Tibial artery (tissue), 4 donors: ENCODE measurements at regions not wholly inside any gene's neighbourhood (a gene's known extent, or its start where the extent isn't known, plus 50 kb on each side); places are given as distances from the start of the nearest gene placed in this dataset.

Source experiments
- DNase-seq, 2 donors: peaks; one replicate each; pipeline ENCODE4 v3.0.0-alpha.2; 2019
- H3K27ac ChIP-seq, 2 donors: fragments of 200-600 bp; sonication (generic) in 1 of 2; 1 replicate in 1 of 2; 2 replicates in 1 of 2; pipeline ENCODE4 v1.5.1; 2018 to 2019; ENCODE audit warnings: mild to moderate bottlenecking in 1 of 2
- H3K27me3 ChIP-seq, 2 donors: fragments of 200-600 bp; sonication (generic) in 1 of 2; one replicate each; pipeline versions ENCODE4 v1.5.1 to v1.6.0; 2016 to 2019
- H3K36me3 ChIP-seq, 3 donors: fragments of 200-600 bp; sonication (generic) in 2 of 3; one replicate each; pipeline ENCODE4 v1.5.1; 2016 to 2019; ENCODE audit warnings: mild to moderate bottlenecking in 2 of 3
- H3K4me1 ChIP-seq, 4 donors: fragments of 200-600 bp; sonication (generic) in 2 of 4; 1 replicate in 3 of 4; 2 replicates in 1 of 4; pipeline ENCODE4 v1.5.1; 2016 to 2019
- H3K4me3 ChIP-seq, 2 donors: fragments of 200-600 bp; sonication (generic) in 1 of 2; 1 replicate in 1 of 2; 2 replicates in 1 of 2; pipeline ENCODE4 v1.5.1; 2018 to 2019; ENCODE audit warnings: mild to moderate bottlenecking in 2 of 2
- H3K9me3 ChIP-seq, 3 donors: fragments of 200-600 bp; sonication (generic) in 1 of 3; one replicate each; pipeline ENCODE4 v1.5.1; 2016 to 2019
- intact Hi-C: fragments of 100-400 bp; cut with DNase I; formaldehyde crosslinking; loops from one replicate; pipeline ENCODE4 v1.15.0; 2023; ENCODE audit warnings: low total_unique reads
- TF ChIP-seq, protein P1 (sequence below), 2 experiments: fragments of 200-600 bp in 1 of 2; fragments of 450-650 bp in 1 of 2; IDR thresholded peaks; one replicate each; pipeline ENCODE4 v1.5.1; 2017 to 2019; ENCODE audit warnings: antibody characterized with exemption in 2 of 2, mild to moderate bottlenecking in 1 of 2, moderate library complexity in 1 of 2

DNA sequence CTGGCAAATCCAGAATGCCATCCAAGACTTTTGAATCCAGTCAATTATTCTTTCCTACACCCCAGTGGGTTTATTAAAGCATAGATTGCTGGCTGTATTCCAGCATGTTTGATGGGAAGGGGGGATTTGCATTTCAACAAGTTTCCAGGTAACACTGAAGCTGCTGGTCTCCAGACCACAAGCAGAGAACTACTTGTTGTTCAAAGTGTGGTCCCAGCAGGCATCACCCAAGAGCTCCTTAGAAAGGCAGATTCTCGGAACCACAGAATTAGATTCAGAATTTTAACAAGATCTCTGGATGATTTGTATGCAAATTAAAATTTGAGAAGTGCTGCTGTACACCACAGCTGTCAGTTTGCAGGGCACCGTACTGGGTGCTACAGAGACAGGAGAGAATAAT is 216.3 kb upstream of the FAM78B start:
- no peak for DNase-seq
- no peaks in the 10 kb centered on the region for H3K4me1 ChIP-seq
- TF ChIP-seq, protein P1, sequence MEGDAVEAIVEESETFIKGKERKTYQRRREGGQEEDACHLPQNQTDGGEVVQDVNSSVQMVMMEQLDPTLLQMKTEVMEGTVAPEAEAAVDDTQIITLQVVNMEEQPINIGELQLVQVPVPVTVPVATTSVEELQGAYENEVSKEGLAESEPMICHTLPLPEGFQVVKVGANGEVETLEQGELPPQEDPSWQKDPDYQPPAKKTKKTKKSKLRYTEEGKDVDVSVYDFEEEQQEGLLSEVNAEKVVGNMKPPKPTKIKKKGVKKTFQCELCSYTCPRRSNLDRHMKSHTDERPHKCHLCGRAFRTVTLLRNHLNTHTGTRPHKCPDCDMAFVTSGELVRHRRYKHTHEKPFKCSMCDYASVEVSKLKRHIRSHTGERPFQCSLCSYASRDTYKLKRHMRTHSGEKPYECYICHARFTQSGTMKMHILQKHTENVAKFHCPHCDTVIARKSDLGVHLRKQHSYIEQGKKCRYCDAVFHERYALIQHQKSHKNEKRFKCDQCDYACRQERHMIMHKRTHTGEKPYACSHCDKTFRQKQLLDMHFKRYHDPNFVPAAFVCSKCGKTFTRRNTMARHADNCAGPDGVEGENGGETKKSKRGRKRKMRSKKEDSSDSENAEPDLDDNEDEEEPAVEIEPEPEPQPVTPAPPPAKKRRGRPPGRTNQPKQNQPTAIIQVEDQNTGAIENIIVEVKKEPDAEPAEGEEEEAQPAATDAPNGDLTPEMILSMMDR (IDR thresholded peaks at IDR 0.05): no peak
- H3K36me3 ChIP-seq: no peaks in the 10 kb centered on the region
- no peak overlapping the region for H3K27ac ChIP-seq
- H3K27me3 ChIP-seq: no peaks in the 10 kb centered on the region
- no peaks in the 10 kb centered on the region for H3K9me3 ChIP-seq
- H3K4me3 ChIP-seq: no peak overlapping the region
- intact Hi-C loops: no loop called here

GRCh38 chr1:166383635-166384346 is 217.0 kb upstream of the FAM78B start:
- intact Hi-C loops: no loop called here
- TF ChIP-seq, protein P1 (IDR thresholded peaks at IDR 0.05): no peak
- no peaks in the 10 kb centered on the region for H3K36me3 ChIP-seq
- DNase-seq: no peak
- H3K4me1 ChIP-seq: no peaks in the 10 kb centered on the region
- H3K27me3 ChIP-seq: no peaks in the 10 kb centered on the region
- H3K9me3 ChIP-seq: no peaks in the 10 kb centered on the region
- H3K27ac ChIP-seq: no peak overlapping the region
- H3K4me3 ChIP-seq: no peak overlapping the region

- intact Hi-C loops: no loop called here
- DNase-seq: no peak
- Histone ChIP-seq H3K4me3 (no peak overlapping the region), H3K4me1 (no peaks in the 10 kb centered on the region), H3K27me3 (no peaks in the 10 kb centered on the region), H3K36me3 (no peaks in the 10 kb centered on the region), H3K27ac (no peak overlapping the region), H3K9me3 (no peaks in the 10 kb centered on the region)
- TF ChIP-seq, protein P1 (IDR thresholded peaks at IDR 0.05): no peak
Observed at GRCh38 chr1:166384948-166385347, 218.1 kb upstream of the FAM78B start.

GRCh38 chr1:166390366-166391033 is 223.7 kb upstream of the FAM78B start:
- no peak for DNase-seq
- intact Hi-C loops: no loop called here
- Histone ChIP-seq H3K36me3 (no peaks in the 10 kb centered on the region), H3K9me3 (no peaks in the 10 kb centered on the region), H3K27ac (no peak overlapping the region), H3K4me3 (no peak overlapping the region), H3K4me1 (no peaks in the 10 kb centered on the region), H3K27me3 (no peaks in the 10 kb centered on the region)
- TF ChIP-seq, protein P1 (IDR thresholded peaks at IDR 0.05): no peak

DNA sequence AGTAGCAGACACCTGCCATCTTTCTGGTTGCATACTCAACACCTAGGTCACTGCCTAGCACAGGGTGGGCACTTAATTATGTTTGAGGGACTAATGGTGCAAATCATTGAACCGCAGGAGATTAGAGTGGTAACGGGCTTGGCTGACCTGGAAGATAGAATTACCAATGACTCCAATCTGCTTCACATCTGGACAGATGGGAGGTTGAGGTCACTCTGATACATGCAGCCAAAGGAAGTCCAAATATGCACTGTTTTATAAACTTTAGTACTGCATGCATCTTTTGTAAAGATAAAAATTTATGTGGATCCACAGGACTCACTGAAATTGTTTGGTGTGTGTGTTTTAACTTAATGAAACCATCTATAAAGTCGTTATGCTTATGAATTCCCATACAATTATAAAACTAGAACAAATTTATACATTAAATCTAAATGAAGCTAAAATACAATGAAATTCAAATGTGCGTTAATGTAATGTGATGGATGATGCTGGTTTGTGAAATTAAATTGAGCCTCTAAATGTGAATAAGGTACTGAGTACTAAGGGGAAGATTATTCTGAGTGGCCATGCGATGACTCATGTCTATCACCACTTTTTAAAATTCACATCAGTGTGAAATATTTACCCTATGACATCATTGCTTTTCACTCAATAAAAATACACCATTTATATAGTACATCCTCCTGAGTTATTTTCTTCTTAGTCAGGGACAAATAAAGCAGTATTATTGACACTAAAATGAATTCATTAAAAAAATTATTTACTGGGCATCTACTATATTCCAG is 224.7 kb upstream of the FAM78B start:
- DNase-seq: no peak
- Histone ChIP-seq H3K27ac (no peak overlapping the region), H3K9me3 (no peaks in the 10 kb centered on the region), H3K4me3 (no peak overlapping the region), H3K4me1 (no peaks in the 10 kb centered on the region), H3K27me3 (no peaks in the 10 kb centered on the region), H3K36me3 (no peaks in the 10 kb centered on the region)
- intact Hi-C loops: no loop called here
- TF ChIP-seq, protein P1 (IDR thresholded peaks at IDR 0.05): no peak
